CD4-positive, alpha-beta T cell (primary cell): ENCODE measurements at regions not wholly inside any gene's neighbourhood (a gene's known extent, or its start where the extent isn't known, plus 50 kb on each side); places are given as distances from the start of the nearest gene placed in this dataset.
"Not testable (repeated sequence)": the region's sequence is repeated elsewhere in the genome, so short reads cannot be mapped to it uniquely, and the experiment has no call there.

ENCODE experiments used
- ATAC-seq: fragments of 200-7000 bp; cut with Tn5 transposase; one replicate; pipeline ENCODE4 v1.10.0; 2022; ENCODE audit warnings: mild to moderate bottlenecking; ENCODE audit not compliant: poor library complexity
- CTCF ChIA-PET: fragments of 350-600 bp; sonication (Branson Sonifier 250); formaldehyde crosslinking; loops from one replicate; lab custom pipeline; 2021; ENCODE audit warnings: antibody characterized with exemption, inconsistent platforms; lab: Charles Lee
- POLR2A ChIA-PET: fragments of 350-600 bp; sonication (Branson Sonifier 250); formaldehyde crosslinking; loops from one replicate; lab custom pipeline; 2021; ENCODE audit warnings: antibody characterized with exemption, inconsistent platforms; lab: Charles Lee
- DNase-seq, 14 experiments: peaks; one replicate each; pipeline ENCODE4 v3.0.0-alpha.2; 2013 to 2020; ENCODE audit warnings: mixed read lengths in 2 of 14
- H3K27ac ChIP-seq, 2 donors: one replicate each; pipeline versions ENCODE4 v1.5.1 to v1.7.0; 2013; ENCODE audit warnings: low read length in 2 of 2, low read depth in 1 of 2, mild to moderate bottlenecking in 1 of 2
- H3K27me3 ChIP-seq, 2 experiments: 1 replicate in 1 of 2; 2 replicates in 1 of 2; pipeline versions ENCODE4 v1.6.1 to v1.7.0; 2013; ENCODE audit warnings: low read length in 2 of 2, control low read depth in 1 of 2, mild to moderate bottlenecking in 1 of 2, moderate library complexity in 1 of 2; ENCODE audit not compliant: insufficient read depth in 2 of 2, control insufficient read depth in 1 of 2
- H3K36me3 ChIP-seq: one replicate; pipeline ENCODE4 v1.6.1; 2013; ENCODE audit warnings: low read length, control low read depth; ENCODE audit not compliant: insufficient read depth
- H3K4me1 ChIP-seq: one replicate; pipeline ENCODE4 v1.6.1; 2013; ENCODE audit warnings: low read length, control low read depth; ENCODE audit not compliant: insufficient read depth
- H3K4me3 ChIP-seq: one replicate; pipeline ENCODE4 v1.5.1; 2013; ENCODE audit warnings: mild to moderate bottlenecking, low read length, moderate library complexity
- H3K9me3 ChIP-seq, 2 experiments: 1 replicate in 1 of 2; 2 replicates in 1 of 2; pipeline versions ENCODE4 v1.6.1 to v1.7.0; 2013; ENCODE audit warnings: low read length in 2 of 2, mild to moderate bottlenecking in 2 of 2, control low read depth in 1 of 2, moderate library complexity in 1 of 2; ENCODE audit not compliant: control insufficient read depth in 1 of 2, insufficient read depth in 1 of 2
- H3K27ac Mint-ChIP-seq: one replicate; pipeline ENCODE4 v1.8.0; 2020; ENCODE audit warnings: mixed read lengths
- H3K27me3 Mint-ChIP-seq: one replicate; pipeline ENCODE4 v1.8.0; 2021; ENCODE audit warnings: mixed read lengths
- H3K36me3 Mint-ChIP-seq: one replicate; pipeline ENCODE4 v1.8.0; 2021; ENCODE audit warnings: low read depth, mixed read lengths
- H3K4me1 Mint-ChIP-seq: one replicate; pipeline ENCODE4 v1.8.0; 2021; ENCODE audit warnings: low read depth, mixed read lengths
- H3K4me3 Mint-ChIP-seq: one replicate; pipeline ENCODE4 v1.8.0; 2020; ENCODE audit warnings: mild to moderate bottlenecking, mixed read lengths
- H3K9me3 Mint-ChIP-seq: one replicate; pipeline ENCODE4 v1.8.0; 2020; ENCODE audit warnings: mixed read lengths
- intact Hi-C, 2 experiments: fragments of 100-400 bp; cut with DNase I in 1 of 2; cut with micrococcal nuclease in 1 of 2; formaldehyde crosslinking; loops; one replicate each; pipeline versions ENCODE4 v1.15.1 to v1.9.0; 2023 to 2025; cut with DNase I, micrococcal nuclease
- TF ChIP-seq, protein P1 (sequence below): fragments of 200-600 bp; IDR thresholded peaks from one replicate; pipeline ENCODE4 v1.8.0; 2022; ENCODE audit warnings: antibody characterized with exemption, mild to moderate bottlenecking

DNA sequence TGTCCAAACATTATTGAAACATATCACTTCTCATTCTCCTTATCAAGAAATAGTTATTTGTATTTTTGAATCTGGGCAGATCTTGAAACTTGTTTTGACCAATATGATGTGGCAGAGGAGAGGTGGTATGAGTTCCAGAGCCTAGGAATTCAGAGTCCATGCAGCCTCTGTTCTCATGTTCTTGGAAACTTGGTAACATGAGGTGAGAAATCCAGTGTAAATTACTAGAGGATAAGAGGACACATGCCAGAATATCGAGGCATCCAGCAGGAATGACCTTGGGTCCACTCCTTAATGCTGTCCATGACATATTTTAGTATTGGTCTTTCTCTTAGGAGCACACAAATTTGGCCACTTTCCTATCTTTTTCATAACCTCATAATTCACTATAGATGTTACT is 1374.6 kb downstream of the FSCB start:
- H3K4me1 Mint-ChIP-seq: no peaks in the 10 kb centered on the region
- H3K27me3 ChIP-seq: no peaks in the 10 kb centered on the region
- no peak overlapping the region for H3K4me3 ChIP-seq
- H3K4me3 Mint-ChIP-seq: no peak overlapping the region
- H3K27ac ChIP-seq: no peak overlapping the region
- DNase-seq: no peak
- intact Hi-C loops: no loop called here
- no peaks in the 10 kb centered on the region for H3K4me1 ChIP-seq
- ChIA-PET CTCF (no interaction called here), POLR2A (no interaction called here)
- H3K9me3 ChIP-seq: peaks cover 7 to 14% of the 10 kb centered on the region in 2 experiments
- ATAC-seq: no peak
- H3K36me3 ChIP-seq: no peaks in the 10 kb centered on the region
- no peaks in the 10 kb centered on the region for H3K27me3 Mint-ChIP-seq
- TF ChIP-seq, protein P1, sequence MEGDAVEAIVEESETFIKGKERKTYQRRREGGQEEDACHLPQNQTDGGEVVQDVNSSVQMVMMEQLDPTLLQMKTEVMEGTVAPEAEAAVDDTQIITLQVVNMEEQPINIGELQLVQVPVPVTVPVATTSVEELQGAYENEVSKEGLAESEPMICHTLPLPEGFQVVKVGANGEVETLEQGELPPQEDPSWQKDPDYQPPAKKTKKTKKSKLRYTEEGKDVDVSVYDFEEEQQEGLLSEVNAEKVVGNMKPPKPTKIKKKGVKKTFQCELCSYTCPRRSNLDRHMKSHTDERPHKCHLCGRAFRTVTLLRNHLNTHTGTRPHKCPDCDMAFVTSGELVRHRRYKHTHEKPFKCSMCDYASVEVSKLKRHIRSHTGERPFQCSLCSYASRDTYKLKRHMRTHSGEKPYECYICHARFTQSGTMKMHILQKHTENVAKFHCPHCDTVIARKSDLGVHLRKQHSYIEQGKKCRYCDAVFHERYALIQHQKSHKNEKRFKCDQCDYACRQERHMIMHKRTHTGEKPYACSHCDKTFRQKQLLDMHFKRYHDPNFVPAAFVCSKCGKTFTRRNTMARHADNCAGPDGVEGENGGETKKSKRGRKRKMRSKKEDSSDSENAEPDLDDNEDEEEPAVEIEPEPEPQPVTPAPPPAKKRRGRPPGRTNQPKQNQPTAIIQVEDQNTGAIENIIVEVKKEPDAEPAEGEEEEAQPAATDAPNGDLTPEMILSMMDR: no peak
- H3K36me3 Mint-ChIP-seq: no peaks in the 10 kb centered on the region
- no peak overlapping the region for H3K27ac Mint-ChIP-seq
- peaks cover 6% of the 10 kb centered on the region for H3K9me3 Mint-ChIP-seq

DNA sequence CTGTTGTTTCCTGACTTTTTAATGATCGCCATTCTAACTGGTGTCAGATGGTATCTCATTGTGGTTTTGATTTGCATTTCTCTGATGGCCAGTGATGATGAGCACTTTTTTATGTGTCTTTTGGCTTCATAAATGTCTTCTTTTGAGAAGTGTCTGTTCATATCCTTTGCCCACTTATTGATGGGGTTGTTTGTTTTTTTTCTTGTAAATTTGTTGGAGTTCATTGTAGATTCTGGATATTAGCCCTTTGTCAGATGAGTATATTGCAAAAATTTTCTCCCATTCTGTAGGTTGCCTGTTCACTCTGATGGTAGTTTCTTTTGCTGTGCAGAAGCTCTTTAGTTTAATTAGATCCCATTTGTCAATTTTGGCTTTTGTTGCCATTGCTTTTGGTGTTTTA is 1378.7 kb downstream of the FSCB start:
- DNase-seq, H3K36me3 ChIP-seq, POLR2A ChIA-PET, H3K27me3 Mint-ChIP-seq, CTCF ChIA-PET, intact Hi-C loops, H3K27me3 ChIP-seq, H3K9me3 Mint-ChIP-seq, H3K27ac ChIP-seq, H3K4me1 ChIP-seq, H3K4me1 Mint-ChIP-seq, ATAC-seq, H3K4me3 ChIP-seq, H3K36me3 Mint-ChIP-seq, H3K27ac Mint-ChIP-seq, H3K4me3 Mint-ChIP-seq, H3K9me3 ChIP-seq: not testable (repeated sequence)

DNA sequence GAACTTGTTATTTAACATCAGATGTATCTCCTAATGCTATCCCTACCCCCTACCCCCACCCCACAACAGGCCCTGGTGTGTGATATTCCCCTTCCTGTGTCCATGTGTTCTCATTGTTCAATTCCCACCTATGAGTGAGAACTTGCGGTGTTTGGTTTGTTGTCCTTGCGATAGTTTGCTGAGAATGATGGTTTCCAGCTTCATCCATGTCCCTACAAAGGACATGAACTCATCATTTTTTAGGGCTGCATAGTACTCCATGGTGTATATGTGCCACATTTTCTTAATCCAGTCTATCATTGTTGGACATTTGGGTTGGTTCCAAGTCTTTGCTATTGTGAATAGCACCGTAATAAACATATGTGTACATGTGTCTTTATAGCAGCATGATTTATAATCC is 1379.2 kb downstream of the FSCB start:
- intact Hi-C loops: not testable (repeated sequence)

DNA sequence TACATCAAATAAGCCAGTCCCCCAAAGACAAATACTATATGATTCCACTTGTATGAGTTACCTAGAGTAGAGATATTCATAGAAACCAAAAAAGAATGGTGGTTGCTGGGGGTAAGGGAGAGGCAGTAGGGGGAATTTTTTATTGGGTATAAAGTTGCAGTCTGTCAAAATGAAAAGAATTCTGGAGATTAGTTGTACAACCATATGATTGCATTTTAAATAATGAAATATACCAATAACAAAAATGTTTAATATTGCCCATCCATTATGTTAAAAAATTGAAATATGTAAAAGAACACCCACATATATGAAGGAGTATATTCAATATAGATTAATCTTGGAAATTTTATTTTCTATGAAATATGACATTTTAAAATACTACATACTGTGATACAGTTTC is 1383.5 kb downstream of the FSCB start:
- no peaks in the 10 kb centered on the region for H3K36me3 Mint-ChIP-seq
- Histone ChIP-seq H3K4me1 (no peaks in the 10 kb centered on the region), H3K9me3 (peaks cover 7 to 10% of the 10 kb centered on the region in 2 experiments), H3K36me3 (no peaks in the 10 kb centered on the region), H3K27ac (no peak overlapping the region), H3K27me3 (no peaks in the 10 kb centered on the region), H3K4me3 (no peak overlapping the region)
- DNase-seq (no peak), ATAC-seq (no peak)
- no peaks in the 10 kb centered on the region for H3K4me1 Mint-ChIP-seq
- CTCF ChIA-PET: no interaction called here
- TF ChIP-seq, protein P1: no peak
- peaks cover 11% of the 10 kb centered on the region for H3K9me3 Mint-ChIP-seq
- no peaks in the 10 kb centered on the region for H3K27me3 Mint-ChIP-seq
- intact Hi-C loops: no loop called here
- no peak overlapping the region for H3K4me3 Mint-ChIP-seq
- H3K27ac Mint-ChIP-seq: no peak overlapping the region
- POLR2A ChIA-PET: no interaction called here

More for the DNA sequence above, 1379.2 kb downstream of the FSCB start:
- H3K36me3 ChIP-seq, CTCF ChIA-PET, H3K9me3 Mint-ChIP-seq, H3K4me1 Mint-ChIP-seq, ATAC-seq, H3K36me3 Mint-ChIP-seq, H3K27me3 Mint-ChIP-seq, H3K27ac Mint-ChIP-seq, H3K4me3 Mint-ChIP-seq, POLR2A ChIA-PET, H3K27ac ChIP-seq, H3K9me3 ChIP-seq, DNase-seq, H3K27me3 ChIP-seq, H3K4me3 ChIP-seq, H3K4me1 ChIP-seq: not testable (repeated sequence)
